GM21515 (cell line): ENCODE measurements at regions not wholly inside any gene's neighbourhood (a gene's known extent, or its start where the extent isn't known, plus 50 kb on each side); places are given as distances from the start of the nearest gene placed in this dataset.

Source experiments
- ATAC-seq: cut with Tn5 transposase; IDR thresholded peaks from one replicate; pipeline ENCODE4 v1.9.1; 2021; ENCODE audit not compliant: unreplicated experiment

GRCh38 chr13:103192511-103193135 lies 126.4 kb upstream of the SLC10A2 start:
- ATAC-seq = no peak

- no peak for ATAC-seq
These were observed 124.6 kb upstream of the SLC10A2 start for GRCh38 chr13:103190841-103191240.

DNA sequence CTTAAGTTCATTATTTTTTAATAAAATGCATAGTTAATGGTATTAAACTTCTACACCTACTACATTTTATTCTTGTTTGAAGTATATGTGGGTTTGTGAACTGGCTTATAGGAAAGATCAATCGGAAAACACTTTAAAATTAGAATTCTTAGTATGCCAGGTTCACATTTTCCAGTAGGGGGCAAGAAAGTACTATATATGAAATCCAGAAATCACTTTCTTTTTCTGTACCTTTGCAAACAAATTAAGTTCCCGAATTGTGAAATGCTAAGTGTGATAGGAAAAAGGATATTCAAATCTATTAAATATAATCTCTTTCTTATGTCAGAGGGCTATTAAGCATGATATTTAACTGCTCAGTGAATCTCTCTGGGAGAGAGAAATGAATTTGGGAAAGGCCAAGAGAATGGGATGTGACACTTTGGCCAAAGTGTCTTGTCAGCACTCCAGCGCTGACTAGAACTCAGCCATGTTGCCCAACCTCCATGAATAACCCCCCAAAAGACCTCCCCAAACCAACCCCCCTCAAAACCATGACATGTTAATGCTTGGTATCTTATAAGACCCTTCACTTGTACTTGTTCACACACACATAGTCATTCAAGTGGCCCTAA lies 122.6 kb upstream of the SLC10A2 start:
- ATAC-seq = peak; percentile 49

- no peak for ATAC-seq
These were observed 121.5 kb upstream of the SLC10A2 start for GRCh38 chr13:103187721-103188156.

- ATAC-seq = peak; percentile 56
These were observed 118.2 kb upstream of the SLC10A2 start for GRCh38 chr13:103184413-103184812.

- no peak for ATAC-seq
These were observed 113.0 kb upstream of the SLC10A2 start for GRCh38 chr13:103178986-103179943.

- ATAC-seq = no peak
These were observed 108.7 kb upstream of the SLC10A2 start for GRCh38 chr13:103174966-103175365.

GRCh38 chr13:103168901-103169508 lies 102.8 kb upstream of the SLC10A2 start:
- no peak for ATAC-seq

DNA sequence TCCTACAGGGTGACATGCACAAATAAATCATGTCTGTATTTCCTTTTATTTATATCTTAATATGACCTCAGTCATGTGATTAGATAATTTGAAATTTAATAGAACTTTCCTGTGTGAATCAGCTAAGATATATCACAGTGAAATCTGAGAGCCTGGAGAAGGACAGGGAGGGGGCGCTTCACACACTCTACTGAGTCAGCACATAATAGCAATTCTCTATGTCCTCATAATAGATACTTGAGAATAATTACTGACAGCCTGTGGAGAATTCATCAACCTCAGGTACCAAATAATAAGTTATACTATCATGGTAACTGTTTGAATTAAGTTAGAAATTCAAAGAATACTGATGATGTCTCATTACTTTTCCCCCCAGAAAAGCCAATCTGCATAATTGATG lies 98.0 kb upstream of the SLC10A2 start:
- ATAC-seq = no peak

GRCh38 chr13:103161476-103161875 lies 95.3 kb upstream of the SLC10A2 start:
- no peak for ATAC-seq

GRCh38 chr13:103157434-103158145 lies 91.4 kb upstream of the SLC10A2 start:
- ATAC-seq = no peak

GRCh38 chr13:103157016-103157415 lies 90.8 kb upstream of the SLC10A2 start:
- ATAC-seq = no peak

DNA sequence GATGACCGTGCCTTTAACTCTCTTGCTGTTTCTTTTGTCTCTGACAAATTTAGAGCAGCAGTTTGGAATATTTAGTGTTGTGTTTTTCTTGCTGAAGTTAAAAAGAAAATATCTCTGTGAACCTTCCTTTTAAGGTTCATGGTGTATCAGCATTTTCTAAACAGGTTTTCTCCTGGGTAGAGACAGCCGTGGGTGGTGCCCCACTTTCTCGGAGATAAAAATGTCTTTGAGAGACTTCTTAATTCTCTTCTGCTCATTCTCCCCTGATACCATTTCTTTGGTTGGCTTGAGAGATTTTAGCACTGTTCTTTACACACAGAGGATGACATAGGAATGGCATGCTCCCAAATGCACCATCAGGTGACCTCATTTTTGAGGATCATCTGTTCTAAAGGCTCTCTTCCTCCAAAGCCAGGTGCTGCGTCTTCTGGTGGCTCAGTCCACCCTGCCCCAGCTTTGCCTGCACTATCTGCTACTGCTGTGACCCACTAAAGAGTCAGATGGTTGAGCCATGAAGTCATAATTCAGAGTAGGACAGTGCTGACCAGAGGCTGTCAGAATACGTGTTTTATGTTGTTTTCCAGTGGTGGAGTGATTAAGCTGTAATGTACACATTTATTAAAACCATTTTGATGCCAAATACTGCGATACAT lies 90.3 kb upstream of the SLC10A2 start:
- no peak for ATAC-seq

DNA sequence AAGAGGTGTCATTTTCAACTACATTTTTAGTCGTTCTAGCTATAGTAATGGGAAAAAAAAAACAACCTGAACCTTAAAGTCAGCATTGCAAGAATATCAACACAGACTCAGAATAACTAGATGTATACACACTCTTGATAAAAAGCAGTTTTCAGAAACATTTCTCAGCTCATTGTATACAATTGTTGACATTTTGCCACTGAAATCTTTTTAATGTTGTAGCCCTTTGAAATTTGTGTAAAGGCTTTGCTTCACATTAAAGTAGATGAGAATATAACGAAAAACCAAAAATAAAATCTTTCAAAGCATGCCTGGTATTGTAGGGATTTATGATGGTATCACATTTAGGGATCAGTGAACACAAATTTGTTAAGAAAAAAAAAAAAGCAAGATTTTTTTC lies 87.2 kb upstream of the SLC10A2 start:
- ATAC-seq = no peak

- no peak for ATAC-seq
These were observed 81.7 kb upstream of the SLC10A2 start for GRCh38 chr13:103147961-103148360.

DNA sequence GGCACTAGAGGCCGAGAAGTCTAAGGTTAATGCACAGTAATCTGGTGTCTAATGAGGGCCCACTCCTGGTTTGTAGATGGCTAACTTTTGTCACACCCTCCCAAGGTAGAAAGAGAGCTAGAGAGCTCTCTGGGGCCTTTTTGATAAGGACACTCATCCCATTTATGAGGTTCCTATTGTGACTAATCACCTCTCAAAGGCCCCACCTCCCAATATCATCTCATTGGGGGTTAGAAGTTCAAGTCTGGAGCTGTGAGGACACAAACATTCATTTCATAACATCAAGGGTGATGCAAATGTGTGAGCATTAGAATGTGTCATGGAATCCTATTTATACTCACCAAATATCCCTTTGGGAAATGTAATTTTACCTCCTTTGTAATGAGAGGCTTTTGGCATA lies 79.2 kb upstream of the SLC10A2 start:
- ATAC-seq = no peak

GRCh38 chr13:103143432-103143831 lies 77.2 kb upstream of the SLC10A2 start:
- ATAC-seq = no peak

DNA sequence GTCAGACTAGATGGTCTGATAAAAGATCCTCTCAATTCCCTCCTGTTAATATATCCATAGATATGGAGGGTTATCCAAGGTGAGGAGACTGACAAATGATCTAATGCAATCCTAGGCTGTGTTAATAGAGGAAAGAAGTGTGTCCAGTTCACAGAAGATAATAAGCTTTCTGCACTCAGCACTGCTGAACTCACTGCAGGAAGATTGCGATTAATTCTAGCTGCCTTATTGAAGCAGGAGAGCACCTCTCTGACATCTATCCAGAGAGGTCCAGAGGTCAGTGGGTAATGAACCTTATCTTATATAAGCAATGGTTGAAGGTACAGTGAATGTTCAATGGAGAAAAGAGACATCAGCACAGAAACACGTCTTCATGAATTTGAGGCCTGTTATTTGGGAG lies 75.9 kb upstream of the SLC10A2 start:
- no peak for ATAC-seq

GRCh38 chr13:103140001-103140671 lies 73.9 kb upstream of the SLC10A2 start:
- peak; percentile 93 for ATAC-seq

DNA sequence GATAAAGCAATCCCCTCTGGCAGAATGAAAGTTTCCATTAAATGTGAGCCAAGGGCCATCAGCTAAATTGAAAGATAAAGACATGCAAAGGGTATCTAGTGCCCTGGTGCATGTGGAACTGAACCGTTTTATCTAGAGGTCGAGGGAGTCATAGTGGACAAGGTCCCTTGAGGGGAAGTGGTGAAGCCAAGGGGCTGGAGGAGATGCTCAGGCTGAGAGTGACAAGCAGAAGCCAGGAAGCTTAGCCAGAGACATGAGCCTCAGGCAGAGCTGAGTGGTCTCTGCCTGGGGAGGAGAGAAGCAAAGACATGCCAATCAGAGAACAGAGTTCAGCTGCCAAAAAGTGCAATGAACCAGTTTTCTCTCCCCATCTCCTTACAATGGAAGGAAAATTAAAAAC lies 68.1 kb upstream of the SLC10A2 start:
- no peak for ATAC-seq
